ENCODE measurements at regions not wholly inside any gene's neighbourhood (a gene's known extent, or its start where the extent isn't known, plus 50 kb on each side); places are given as distances from the start of the nearest gene placed in this dataset.
"Not testable (repeated sequence)": the region's sequence is repeated elsewhere in the genome, so short reads cannot be mapped to it uniquely, and the experiment has no call there.

DNA sequence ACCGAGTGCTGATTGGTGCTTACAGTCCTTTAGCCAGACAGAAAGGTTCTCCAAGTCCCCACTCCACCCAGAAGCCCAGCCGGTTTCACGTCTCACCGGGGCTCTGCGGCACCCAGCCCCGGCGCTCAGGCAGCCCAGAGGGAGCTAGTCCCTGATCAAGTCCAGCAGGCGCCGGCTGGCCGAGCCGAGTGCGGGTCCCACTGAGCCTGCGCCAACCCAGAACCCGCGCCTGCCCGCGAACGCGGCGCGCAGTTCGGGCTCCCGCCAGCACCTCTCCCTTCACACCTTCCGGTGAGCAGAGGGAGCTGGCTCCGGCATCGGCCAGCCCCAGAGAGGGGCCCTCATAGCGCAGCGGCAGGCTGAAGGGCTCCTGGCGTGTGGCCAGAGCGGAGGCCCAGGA lies 481.6 kb upstream of the CHD1 start:
- not testable (repeated sequence) for DNase-seq

DNA sequence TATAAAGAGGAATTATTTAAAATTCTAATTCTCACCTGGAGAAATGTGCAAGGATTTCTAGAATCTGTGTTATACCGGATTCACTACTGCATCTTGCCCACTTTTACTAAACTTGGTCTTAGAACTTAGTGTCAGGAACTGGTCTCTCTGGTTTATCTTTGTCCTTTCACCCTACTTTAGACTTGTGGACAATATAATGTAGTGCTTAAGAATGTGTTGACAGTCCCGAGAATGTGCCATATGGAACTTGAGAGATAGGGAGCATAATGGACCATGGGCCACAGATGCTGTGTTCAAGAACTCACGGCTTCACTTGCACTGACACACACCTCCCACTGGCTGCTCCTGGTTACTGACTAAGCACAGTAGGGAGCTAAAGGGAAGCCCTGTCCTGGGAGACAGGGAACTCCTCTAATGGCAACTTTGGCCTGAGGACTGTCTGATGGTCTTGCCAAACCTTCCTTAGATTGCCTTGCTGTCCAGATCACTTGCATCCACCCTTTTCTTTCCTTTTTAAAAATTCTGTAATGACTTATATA lies 476.0 kb upstream of the CHD1 start:
- DNase-seq: not testable (repeated sequence)

DNA sequence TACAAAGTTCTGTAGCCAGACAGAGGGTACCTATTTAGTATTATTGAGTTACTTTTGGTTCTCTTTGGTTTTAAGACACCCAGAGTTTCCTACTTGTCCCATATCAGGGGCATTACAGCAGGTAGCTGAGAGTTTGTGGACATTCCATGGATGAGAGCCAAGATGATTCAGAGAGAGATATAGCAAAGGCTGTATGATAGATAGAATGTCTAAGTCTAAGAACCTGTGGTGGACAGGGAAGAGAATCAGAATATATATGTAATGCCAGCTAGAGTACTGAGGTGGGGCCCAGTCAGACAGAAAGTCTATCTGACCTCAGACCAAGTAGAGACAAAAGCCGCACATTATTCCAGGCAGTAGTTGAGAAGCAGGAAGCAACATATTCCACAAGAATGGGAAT lies 471.8 kb upstream of the CHD1 start:
- DNase-seq: not testable (repeated sequence)

DNA sequence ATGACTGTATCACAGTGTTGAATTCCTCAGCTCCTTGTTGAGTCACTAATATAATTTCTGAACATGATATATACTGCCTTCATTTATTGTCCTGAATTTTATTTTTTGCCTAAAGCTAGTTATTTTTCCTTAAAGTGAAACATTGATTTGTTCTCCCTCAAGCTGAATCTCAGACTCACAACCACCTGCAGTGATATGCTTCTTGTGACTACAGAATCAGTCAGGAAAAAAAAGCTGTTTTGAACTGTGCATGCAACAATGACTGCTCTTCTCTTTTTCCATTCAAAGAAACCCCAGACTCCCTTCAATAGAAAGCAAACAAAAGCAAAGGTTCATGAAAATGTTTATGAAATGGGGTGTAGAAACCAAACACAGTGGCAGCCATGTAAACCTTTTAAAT lies 470.2 kb upstream of the CHD1 start:
- DNase-seq: no peak

GRCh38 chr5:99386406-99387077 lies 457.7 kb upstream of the CHD1 start:
- no peak for DNase-seq

GRCh38 chr5:99379187-99379586 lies 450.4 kb upstream of the CHD1 start:
- DNase-seq: no peak

DNA sequence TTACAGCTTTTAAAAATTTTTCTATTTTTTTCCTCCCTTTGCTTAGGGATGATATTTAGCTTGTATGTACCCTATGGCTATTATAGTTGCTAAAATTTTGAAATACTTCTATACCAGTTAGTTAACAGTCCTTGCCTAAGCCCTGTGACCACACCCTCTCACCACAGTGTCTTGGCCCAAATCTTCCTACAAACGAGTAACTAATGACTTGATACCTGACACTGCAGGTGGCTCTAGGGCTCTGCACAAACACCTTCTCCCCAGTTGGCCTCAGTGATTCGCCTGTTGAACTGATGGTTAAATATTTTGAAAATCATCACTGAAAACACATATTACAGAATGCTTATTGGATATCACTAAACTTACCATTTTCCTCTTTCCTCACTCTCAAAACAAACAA lies 449.6 kb upstream of the CHD1 start:
- DNase-seq: no peak

DNA sequence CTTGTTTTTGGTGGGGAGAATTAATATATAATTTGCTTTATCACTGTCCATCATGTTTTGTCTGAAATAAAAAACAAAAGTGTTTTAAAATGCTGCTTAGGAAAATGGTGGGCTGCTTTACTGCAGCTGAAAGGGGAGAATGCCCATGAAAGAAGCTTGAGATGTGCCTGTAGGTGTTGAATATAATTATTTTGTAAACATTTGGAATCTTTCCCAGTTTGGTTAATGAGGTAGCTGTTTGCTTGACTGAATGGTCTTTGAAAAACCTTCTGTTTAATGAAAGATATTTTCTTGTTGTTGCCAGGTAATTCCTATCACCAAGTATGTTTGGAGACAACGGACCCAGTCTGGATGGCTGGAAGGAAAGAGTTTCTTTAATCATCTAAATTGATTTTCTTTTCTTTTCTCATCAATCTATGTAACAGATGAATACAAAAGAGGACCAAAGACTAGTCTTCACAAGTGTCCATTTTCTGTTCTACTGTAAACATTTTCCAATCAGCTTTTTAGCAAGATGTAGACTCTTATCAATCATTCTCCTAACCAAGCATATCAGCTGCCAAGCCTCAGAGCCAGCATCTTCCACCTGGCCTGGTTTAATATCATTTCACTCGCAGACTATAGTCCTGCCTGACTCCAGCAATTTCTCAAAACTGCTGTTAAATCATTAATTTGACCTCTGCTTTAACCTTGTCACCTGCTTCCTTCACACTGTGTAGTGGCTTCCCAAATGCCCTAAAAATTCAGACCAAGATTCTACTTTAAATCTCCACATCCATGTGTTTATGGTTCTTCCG lies 441.2 kb upstream of the CHD1 start:
- no peak for DNase-seq

- no peak for DNase-seq
Observed at GRCh38 chr5:99368726-99369125, 439.9 kb upstream of the CHD1 start.

DNA sequence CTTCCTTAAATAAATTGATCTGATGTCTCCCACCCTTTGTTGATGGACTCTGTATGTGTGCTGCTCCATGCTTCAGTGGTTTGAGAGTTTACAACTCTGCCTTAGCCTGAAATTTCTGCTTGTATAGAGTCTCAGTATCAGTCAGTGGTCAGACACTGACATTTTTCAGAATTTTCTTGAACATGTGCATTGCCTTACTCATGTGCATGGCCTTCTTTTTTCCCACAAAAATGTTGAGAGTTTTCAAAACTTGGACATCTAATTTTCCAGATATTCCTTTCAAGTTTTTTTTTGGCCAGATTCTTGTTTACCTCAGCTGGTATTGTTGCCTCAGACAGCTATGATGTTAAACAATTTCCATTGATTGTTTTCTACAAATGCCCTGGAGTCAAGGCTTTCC lies 427.1 kb upstream of the CHD1 start:
- DNase-seq: no peak

- no peak for DNase-seq
Observed at GRCh38 chr5:99349787-99350186, 421.0 kb upstream of the CHD1 start.

DNA sequence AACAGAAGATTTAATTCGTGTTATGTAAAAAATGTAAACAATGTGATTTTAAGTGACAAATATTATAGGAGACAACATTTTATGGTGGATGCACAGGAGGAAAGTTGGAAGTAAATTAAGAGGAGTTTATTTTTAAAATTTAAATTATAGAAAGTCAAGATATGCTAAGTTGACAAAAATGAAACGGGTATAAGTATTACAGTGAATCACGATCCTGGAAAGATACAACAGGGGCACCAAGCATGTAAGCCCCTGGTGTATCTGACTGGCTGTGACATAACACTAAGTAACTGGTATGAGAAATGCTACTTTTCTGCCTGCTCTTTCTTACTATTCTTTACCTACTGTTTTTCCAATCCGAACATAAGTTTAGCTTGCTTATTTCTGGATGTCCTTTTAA lies 419.8 kb upstream of the CHD1 start:
- DNase-seq: no peak

DNA sequence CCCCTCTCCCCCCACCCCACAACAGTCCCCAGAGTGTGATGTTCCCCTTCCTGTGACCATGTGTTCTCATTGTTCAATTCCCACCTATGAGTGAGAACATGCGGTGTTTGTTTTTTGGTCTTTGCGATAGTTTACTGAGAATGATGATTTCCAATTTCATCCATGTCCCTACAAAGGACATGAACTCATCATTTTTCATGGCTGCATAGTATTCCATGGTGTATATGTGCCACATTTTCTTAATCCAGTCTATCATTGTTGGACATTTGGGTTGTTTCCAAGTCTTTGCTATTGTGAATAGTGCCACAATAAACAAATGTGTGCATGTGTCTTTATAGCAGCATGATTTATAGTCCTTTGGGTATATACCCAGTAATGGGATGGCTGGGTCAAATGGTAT lies 411.0 kb upstream of the CHD1 start:
- not testable (repeated sequence) for DNase-seq

GRCh38 chr5:99334936-99335335 lies 406.1 kb upstream of the CHD1 start:
- no peak for DNase-seq

DNA sequence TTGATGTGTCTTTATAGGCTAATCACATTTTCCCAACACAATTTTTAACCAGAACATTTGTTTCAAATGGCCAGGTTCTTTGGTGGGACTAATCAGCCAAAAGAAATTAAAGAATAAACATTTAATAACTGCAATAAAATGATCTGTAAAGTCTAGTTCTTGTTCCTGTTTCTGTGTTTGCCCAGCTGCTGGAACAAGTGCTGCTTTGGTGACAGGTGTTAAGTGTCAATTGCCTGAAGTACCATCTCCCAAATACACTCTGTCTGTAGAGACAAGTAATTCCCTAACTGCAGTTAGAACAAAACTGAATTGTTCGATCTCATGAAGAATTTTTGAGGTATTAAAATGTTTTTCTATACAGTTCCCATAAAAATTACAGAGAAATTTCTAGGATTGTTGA lies 402.3 kb upstream of the CHD1 start:
- DNase-seq: no peak

GRCh38 chr5:99320436-99320835 lies 391.6 kb upstream of the CHD1 start:
- no peak for DNase-seq

DNA sequence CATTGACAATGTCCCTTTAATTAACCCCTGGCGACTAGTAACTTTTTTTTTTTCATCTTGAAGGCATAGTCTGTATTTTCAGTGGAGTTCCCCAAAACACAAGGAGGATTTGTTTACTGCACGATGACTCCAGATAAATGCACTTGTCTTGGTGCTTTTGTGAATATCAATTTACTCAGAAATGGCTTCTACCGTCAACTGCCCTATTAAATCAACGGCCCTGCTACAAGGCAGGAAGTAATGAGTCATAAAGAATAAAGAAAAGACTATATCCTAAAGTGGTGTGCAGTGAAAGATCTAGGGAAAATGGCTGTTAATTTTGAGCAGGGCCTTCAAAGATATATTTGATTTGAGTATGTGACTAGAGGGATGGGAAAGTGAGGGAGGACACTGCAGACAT lies 388.3 kb upstream of the CHD1 start:
- no peak for DNase-seq

- DNase-seq: no peak
Observed at GRCh38 chr5:99316484-99316883, 387.7 kb upstream of the CHD1 start.

GRCh38 chr5:99315413-99316183 lies 386.8 kb upstream of the CHD1 start:
- DNase-seq: no peak

- DNase-seq: no peak
Observed at GRCh38 chr5:99314721-99315120, 385.9 kb upstream of the CHD1 start.

GRCh38 chr5:99308131-99308530 lies 379.3 kb upstream of the CHD1 start:
- no peak for DNase-seq

DNA sequence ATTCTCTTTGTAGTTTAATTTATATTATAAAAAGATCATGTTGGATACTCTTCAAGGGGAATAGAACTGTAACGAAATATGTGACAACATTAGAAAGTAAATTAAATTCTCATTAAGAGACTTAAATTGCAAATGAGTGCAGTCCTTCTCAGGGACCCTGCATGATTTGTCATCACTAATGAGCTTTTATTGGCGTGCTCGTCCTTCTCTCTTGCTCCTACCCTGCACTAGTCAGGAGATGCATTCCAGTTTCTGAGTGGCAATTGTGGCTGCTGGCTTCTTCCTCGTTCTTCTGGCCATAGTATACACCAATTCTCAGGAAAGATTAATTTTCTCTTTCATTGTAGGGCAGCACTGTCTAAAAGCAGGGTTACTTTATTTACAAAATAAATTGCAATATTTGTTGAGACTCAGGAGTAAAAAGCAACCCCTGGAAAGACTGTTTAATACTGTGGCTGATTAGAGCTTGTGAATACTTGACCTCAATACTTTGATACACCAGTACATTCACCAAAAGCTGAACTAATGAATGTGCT lies 376.3 kb upstream of the CHD1 start:
- no peak for DNase-seq

GRCh38 chr5:99285606-99286005 lies 356.8 kb upstream of the CHD1 start:
- DNase-seq: no peak

Data from CD4-positive, alpha-beta T cell treated with Interleukin-17A for 1 hour (primary cell).